Mesothelial cell of epicardium (in vitro differentiated cells): ENCODE measurements at regions not wholly inside any gene's neighbourhood (a gene's known extent, or its start where the extent isn't known, plus 50 kb on each side); places are given as distances from the start of the nearest gene placed in this dataset.

ENCODE experiments used
- DNase-seq, 2 experiments: peaks; one replicate each; pipeline ENCODE4 v3.0.0; 2021; ENCODE audit warnings: low spot score in 2 of 2; ENCODE audit not compliant: unreplicated experiment in 2 of 2
- H3K27ac Mint-ChIP-seq: 2 replicates; pipeline ENCODE4 v1.8.0; 2021; ENCODE audit warnings: mixed read lengths
- H3K27me3 Mint-ChIP-seq: 2 replicates; pipeline ENCODE4 v1.8.0; 2021; ENCODE audit warnings: low read depth, mixed read lengths
- H3K36me3 Mint-ChIP-seq: 2 replicates; pipeline ENCODE4 v1.8.0; 2021; ENCODE audit warnings: mixed read lengths
- H3K4me1 Mint-ChIP-seq: 2 replicates; pipeline ENCODE4 v1.8.0; 2021; ENCODE audit warnings: mixed read lengths
- H3K4me3 Mint-ChIP-seq: 2 replicates; pipeline ENCODE4 v1.8.0; 2021; ENCODE audit warnings: mild to moderate bottlenecking, moderate library complexity, mixed read lengths
- H3K9me3 Mint-ChIP-seq: 2 replicates; pipeline ENCODE4 v1.8.0; 2021; ENCODE audit warnings: mixed read lengths
- TF ChIP-seq, protein P1 (sequence below): fragments of 200-600 bp; sonication (generic); IDR thresholded peaks from one replicate; pipeline ENCODE4 v1.5.0; 2021; ENCODE audit warnings: antibody characterized with exemption; ENCODE audit not compliant: unreplicated experiment

DNA sequence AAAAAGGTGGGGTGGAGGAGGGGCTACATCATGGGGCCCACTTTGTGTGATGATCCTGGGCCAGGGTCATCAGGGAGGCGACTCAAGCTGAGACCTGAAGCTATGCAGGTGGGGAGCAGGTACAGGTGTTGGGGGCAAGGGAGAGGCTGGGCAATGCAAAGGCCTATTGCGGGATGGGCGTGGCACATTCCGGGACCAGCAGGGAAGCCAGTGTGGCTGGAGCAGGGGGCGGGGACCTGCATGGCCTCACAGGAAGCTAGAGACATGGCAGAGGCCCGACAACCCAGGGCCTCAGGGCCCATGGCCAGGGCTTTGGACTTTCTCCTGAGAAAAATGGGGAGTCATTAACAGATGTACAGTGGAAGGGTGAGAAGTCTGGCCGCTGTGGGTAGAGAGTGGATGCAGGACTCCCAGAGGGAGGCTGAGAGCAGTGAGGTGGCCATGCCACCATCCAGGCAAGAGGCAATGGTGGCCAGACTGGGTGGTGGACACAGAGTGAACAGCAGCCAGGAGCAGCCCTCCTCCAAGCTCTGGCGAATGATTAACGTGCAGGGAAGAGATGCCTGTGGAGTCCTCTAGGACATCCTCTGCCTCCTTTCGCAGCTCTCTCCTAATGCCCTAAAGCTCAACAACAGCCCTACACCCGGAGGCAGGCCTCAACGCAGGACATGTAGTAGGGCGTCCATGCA is 122.6 kb upstream of the ATP2B2 start:
- no peaks in the 10 kb centered on the region for H3K9me3 Mint-ChIP-seq
- H3K36me3 Mint-ChIP-seq: no peaks in the 10 kb centered on the region
- H3K4me1 Mint-ChIP-seq: no peaks in the 10 kb centered on the region
- DNase-seq: no peak
- TF ChIP-seq, protein P1, sequence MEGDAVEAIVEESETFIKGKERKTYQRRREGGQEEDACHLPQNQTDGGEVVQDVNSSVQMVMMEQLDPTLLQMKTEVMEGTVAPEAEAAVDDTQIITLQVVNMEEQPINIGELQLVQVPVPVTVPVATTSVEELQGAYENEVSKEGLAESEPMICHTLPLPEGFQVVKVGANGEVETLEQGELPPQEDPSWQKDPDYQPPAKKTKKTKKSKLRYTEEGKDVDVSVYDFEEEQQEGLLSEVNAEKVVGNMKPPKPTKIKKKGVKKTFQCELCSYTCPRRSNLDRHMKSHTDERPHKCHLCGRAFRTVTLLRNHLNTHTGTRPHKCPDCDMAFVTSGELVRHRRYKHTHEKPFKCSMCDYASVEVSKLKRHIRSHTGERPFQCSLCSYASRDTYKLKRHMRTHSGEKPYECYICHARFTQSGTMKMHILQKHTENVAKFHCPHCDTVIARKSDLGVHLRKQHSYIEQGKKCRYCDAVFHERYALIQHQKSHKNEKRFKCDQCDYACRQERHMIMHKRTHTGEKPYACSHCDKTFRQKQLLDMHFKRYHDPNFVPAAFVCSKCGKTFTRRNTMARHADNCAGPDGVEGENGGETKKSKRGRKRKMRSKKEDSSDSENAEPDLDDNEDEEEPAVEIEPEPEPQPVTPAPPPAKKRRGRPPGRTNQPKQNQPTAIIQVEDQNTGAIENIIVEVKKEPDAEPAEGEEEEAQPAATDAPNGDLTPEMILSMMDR: no peak
- no peak overlapping the region for H3K27ac Mint-ChIP-seq
- no peak overlapping the region for H3K4me3 Mint-ChIP-seq
- H3K27me3 Mint-ChIP-seq: peaks cover 23% of the 10 kb centered on the region

DNA sequence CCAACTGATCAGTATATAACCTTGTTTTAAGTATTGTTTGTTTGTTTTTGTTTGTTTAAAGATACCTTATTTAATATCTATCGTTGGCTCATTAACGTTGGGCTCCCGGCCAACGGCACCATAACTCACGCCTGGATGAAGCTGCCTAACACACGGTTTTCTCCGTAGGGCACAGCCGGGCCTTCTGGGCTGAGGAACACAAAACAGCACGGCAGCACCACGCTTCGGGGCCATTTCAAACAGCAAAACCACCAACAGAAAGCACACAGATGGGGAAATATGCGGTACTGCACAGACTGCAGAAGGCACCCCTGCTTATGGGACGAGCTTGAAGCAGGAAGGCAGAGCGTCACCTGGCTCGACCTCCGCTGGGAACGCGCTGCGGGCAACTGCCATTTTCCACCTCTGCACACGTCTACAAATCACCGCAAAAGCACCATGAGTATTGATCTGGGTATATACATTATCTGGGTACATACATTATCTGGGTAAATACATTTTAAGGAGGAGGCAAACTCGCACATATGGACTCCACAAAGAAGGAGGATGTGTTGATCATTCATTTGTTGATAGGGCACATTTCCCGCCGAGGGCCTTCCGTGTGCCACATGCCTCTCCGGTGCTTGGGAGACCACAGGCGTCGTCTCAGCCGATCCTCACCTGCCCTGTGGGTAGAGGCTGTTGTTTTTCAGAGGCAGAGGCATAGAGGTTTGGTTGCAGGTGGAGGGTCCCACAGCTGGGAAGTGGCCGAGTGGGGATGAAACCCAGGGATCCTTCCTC is 123.7 kb upstream of the ATP2B2 start:
- H3K36me3 Mint-ChIP-seq: no peaks in the 10 kb centered on the region
- TF ChIP-seq, protein P1: no peak
- H3K9me3 Mint-ChIP-seq: no peaks in the 10 kb centered on the region
- no peak overlapping the region for H3K4me3 Mint-ChIP-seq
- H3K27me3 Mint-ChIP-seq: peaks cover 28% of the 10 kb centered on the region
- H3K4me1 Mint-ChIP-seq: no peaks in the 10 kb centered on the region
- no peak overlapping the region for H3K27ac Mint-ChIP-seq
- no peak for DNase-seq

DNA sequence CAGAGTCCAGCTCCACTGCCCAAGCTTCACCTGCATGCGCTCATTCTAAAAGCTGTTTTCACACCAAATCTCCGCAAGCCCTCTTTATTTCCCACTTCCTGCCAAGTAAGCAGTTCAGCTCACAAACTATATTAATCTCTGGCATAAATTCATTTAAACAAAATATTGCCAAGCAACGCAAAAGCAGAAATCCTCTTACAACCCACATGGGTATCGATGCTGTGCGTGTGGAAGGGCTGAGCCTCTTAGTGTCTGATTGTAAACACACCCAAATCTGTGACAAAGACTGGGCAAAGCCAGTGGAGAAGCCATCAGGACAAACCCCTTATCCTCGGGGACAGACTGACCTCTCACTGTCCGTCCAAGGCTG is 124.3 kb upstream of the ATP2B2 start:
- no peaks in the 10 kb centered on the region for H3K36me3 Mint-ChIP-seq

DNA sequence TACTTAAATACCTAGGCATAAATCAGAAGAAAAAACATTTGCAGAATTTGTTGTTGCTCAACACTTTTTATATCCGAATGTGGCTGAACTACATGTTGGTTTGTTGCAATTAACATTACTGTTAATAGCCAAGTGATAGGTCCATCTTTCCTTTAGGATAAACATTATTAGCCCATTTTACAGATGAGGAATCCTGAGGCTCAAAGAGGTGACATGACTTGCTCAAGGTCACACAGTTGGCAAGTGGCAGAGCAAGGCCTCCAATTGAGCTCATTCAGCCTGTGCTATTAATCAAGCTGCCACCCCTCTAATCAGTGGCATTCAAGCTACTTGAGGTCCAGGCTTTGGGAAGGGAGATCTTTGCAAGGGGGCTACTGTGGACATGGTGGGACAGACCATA is 125.8 kb upstream of the ATP2B2 start:
- Mint-ChIP-seq H3K4me3 (no peak overlapping the region), H3K4me1 (no peaks in the 10 kb centered on the region), H3K27ac (no peak overlapping the region), H3K36me3 (no peaks in the 10 kb centered on the region), H3K9me3 (peaks cover 2% of the 10 kb centered on the region), H3K27me3 (peaks cover 24% of the 10 kb centered on the region)
- TF ChIP-seq, protein P1: no peak
- DNase-seq: no peak

More for the DNA sequence above, 124.3 kb upstream of the ATP2B2 start:
- Mint-ChIP-seq H3K4me3 (no peak overlapping the region), H3K27ac (no peak overlapping the region), H3K9me3 (no peaks in the 10 kb centered on the region), H3K27me3 (peaks cover 25% of the 10 kb centered on the region), H3K4me1 (no peaks in the 10 kb centered on the region)
- TF ChIP-seq, protein P1: no peak
- DNase-seq: no peak

DNA sequence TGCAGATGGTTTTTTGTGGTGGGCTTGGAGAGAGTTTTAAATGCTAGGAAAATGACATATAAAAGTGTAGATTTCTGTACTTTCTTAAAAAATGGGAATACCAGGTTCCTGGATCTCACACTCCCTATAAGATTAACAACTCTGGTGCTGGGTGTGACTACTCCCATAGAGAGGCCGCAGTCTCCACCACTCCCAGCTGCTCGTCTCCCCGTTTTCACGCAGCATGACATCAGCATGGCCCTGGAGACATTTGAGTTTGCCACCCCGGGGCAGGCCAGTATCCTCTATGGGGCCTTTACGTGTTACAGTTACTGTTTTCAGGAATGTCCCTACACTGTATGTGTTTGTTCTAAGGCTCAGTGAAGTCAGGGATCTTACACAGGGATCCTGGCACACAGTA is 126.7 kb upstream of the ATP2B2 start:
- Mint-ChIP-seq H3K36me3 (no peaks in the 10 kb centered on the region), H3K9me3 (peaks cover 7% of the 10 kb centered on the region), H3K27ac (no peak overlapping the region), H3K4me3 (no peak overlapping the region), H3K27me3 (peaks cover 22% of the 10 kb centered on the region), H3K4me1 (no peaks in the 10 kb centered on the region)
- no peak for DNase-seq
- TF ChIP-seq, protein P1: no peak
